Spleen (tissue), 7 donors: ENCODE measurements at regions not wholly inside any gene's neighbourhood (a gene's known extent, or its start where the extent isn't known, plus 50 kb on each side); places are given as distances from the start of the nearest gene placed in this dataset.

ENCODE experiments used
- POLR2A ChIP-seq, 3 donors: fragments of 450-650 bp; IDR thresholded peaks; one replicate each; pipeline ENCODE4 v1.5.1; 2017; ENCODE audit warnings: antibody characterized with exemption in 3 of 3, mild to moderate bottlenecking in 1 of 3
- POLR2AphosphoS5 ChIP-seq, 3 donors: sonication (generic); formaldehyde crosslinking; IDR thresholded peaks; one replicate each; pipeline ENCODE4 v1.5.1; 2017; ENCODE audit warnings: antibody characterized with exemption in 3 of 3
- TF ChIP-seq, protein P1 (sequence below), 11 experiments: fragments of 200-600 bp in 7 of 11; fragments of 450-650 bp in 4 of 11; sonication (generic) in 4 of 11; IDR thresholded peaks in 8 of 11; conservative IDR thresholded peaks in 3 of 11; 1 replicate in 7 of 11; 2 replicates in 4 of 11; pipeline versions ENCODE4 v1.4.0 to v1.8.0; 2016 to 2021; ENCODE audit warnings: antibody characterized with exemption in 11 of 11, inconsistent platforms in 4 of 11, mild to moderate bottlenecking in 1 of 11
- donor health status: DM: no; HTN: no; CAD: no; lungs with moderate emphysema.
- donor health status: DM: no; HTN: no; CAD: no.
- donor health status: DM: no; HTN: no; CAD: no.

DNA sequence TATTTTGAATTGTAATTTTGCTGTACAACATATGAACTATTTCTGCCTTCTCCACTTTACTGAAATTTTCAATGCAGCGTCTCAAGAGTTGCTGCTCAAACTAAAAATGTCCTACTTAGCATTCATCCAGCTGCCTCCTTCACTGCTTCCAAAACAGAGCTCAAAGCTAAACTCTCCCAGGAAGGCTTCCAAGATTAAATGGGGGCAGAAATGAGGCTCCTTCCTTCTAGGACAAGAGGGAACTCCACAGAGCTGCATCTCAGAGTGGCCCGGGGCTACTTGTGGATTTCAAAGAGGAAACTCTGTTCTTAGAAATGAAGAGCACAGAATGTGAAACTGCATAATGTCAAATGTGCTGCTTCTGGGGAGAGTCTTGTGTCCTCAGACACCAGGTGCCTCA is 295.9 kb upstream of the NCAM1 start:
- TF ChIP-seq POLR2A (IDR thresholded peaks at IDR 0.05) (no peak), POLR2AphosphoS5 (IDR thresholded peaks at IDR 0.05) (no peak)
- TF ChIP-seq, protein P1, sequence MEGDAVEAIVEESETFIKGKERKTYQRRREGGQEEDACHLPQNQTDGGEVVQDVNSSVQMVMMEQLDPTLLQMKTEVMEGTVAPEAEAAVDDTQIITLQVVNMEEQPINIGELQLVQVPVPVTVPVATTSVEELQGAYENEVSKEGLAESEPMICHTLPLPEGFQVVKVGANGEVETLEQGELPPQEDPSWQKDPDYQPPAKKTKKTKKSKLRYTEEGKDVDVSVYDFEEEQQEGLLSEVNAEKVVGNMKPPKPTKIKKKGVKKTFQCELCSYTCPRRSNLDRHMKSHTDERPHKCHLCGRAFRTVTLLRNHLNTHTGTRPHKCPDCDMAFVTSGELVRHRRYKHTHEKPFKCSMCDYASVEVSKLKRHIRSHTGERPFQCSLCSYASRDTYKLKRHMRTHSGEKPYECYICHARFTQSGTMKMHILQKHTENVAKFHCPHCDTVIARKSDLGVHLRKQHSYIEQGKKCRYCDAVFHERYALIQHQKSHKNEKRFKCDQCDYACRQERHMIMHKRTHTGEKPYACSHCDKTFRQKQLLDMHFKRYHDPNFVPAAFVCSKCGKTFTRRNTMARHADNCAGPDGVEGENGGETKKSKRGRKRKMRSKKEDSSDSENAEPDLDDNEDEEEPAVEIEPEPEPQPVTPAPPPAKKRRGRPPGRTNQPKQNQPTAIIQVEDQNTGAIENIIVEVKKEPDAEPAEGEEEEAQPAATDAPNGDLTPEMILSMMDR (IDR thresholded peaks at IDR 0.05 in 8 of 11, conservative IDR thresholded peaks at IDR 0.05 in 3 of 11), result no peak
